Vagina (tissue), 2 donors: ENCODE measurements at regions not wholly inside any gene's neighbourhood (a gene's known extent, or its start where the extent isn't known, plus 50 kb on each side); places are given as distances from the start of the nearest gene placed in this dataset.

ENCODE experiments used
- POLR2A ChIP-seq, 2 donors: fragments of 450-650 bp; IDR thresholded peaks; one replicate each; pipeline ENCODE4 v1.6.1; 2017; ENCODE audit warnings: antibody characterized with exemption in 2 of 2, mild to moderate bottlenecking in 2 of 2, moderate library complexity in 2 of 2
- POLR2AphosphoS5 ChIP-seq, 2 donors: sonication (generic); formaldehyde crosslinking; IDR thresholded peaks; one replicate each; pipeline ENCODE4 v1.9.0; 2017; ENCODE audit warnings: antibody characterized with exemption in 2 of 2, mild to moderate bottlenecking in 2 of 2, low read depth in 1 of 2; ENCODE audit not compliant: insufficient read depth in 1 of 2
- TF ChIP-seq, protein P1 (sequence below), 3 experiments: fragments of 450-650 bp in 2 of 3; fragments of 200-600 bp in 1 of 3; sonication (generic) in 1 of 3; IDR thresholded peaks; one replicate each; pipeline ENCODE4 v1.5.1; 2017 to 2019; ENCODE audit warnings: antibody characterized with exemption in 3 of 3, mild to moderate bottlenecking in 2 of 3, moderate library complexity in 2 of 3

- TF ChIP-seq POLR2A (IDR thresholded peaks at IDR 0.05) (no peak), POLR2AphosphoS5 (IDR thresholded peaks at IDR 0.05; ENCODE audit: insufficient read depth in 1 of 2, low read depth in 1 of 2) (no peak)
- TF ChIP-seq, protein P1, sequence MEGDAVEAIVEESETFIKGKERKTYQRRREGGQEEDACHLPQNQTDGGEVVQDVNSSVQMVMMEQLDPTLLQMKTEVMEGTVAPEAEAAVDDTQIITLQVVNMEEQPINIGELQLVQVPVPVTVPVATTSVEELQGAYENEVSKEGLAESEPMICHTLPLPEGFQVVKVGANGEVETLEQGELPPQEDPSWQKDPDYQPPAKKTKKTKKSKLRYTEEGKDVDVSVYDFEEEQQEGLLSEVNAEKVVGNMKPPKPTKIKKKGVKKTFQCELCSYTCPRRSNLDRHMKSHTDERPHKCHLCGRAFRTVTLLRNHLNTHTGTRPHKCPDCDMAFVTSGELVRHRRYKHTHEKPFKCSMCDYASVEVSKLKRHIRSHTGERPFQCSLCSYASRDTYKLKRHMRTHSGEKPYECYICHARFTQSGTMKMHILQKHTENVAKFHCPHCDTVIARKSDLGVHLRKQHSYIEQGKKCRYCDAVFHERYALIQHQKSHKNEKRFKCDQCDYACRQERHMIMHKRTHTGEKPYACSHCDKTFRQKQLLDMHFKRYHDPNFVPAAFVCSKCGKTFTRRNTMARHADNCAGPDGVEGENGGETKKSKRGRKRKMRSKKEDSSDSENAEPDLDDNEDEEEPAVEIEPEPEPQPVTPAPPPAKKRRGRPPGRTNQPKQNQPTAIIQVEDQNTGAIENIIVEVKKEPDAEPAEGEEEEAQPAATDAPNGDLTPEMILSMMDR (IDR thresholded peaks at IDR 0.05): no peak
These were observed 362.8 kb downstream of the DMAC1 start for GRCh38 chr9:7436754-7437153.
